ENCODE measurements at regions not wholly inside any gene's neighbourhood (a gene's known extent, or its start where the extent isn't known, plus 50 kb on each side); places are given as distances from the start of the nearest gene placed in this dataset.
"Not testable (repeated sequence)": the region's sequence is repeated elsewhere in the genome, so short reads cannot be mapped to it uniquely, and the experiment has no call there.

DNA sequence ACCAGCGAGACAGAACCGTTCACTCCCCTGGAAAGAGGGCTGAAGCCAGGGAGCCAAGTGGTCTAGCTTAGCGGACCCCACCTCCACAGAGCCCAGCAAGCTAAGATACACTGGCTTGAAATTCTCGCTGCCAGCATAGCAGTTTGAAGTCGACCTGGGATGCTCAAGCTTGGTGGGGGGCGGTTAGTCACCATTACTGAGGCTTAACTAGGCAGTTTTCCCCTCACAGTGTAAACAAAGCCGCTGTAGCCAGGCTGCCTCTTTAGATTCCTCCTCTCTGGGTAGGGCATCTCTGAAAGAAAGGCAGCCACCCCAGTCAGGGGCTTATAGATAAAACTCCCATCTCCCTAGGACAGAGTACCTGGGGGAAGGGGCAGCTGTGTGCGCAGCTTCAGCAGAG lies 235.1 kb downstream of the CHRM2 start:
- TF ChIP-seq POLR2AphosphoS5 (IDR thresholded peaks at IDR 0.05; ENCODE audit: low read depth, low read length); TCF7L2 (IDR thresholded peaks at IDR 0.05; ENCODE audit: low read depth, low read length); SIN3A (IDR thresholded peaks at IDR 0.05; ENCODE audit: borderline replicate concordance, insufficient read depth, low read depth, low read length): not testable (repeated sequence)
- TF ChIP-seq, protein P1, sequence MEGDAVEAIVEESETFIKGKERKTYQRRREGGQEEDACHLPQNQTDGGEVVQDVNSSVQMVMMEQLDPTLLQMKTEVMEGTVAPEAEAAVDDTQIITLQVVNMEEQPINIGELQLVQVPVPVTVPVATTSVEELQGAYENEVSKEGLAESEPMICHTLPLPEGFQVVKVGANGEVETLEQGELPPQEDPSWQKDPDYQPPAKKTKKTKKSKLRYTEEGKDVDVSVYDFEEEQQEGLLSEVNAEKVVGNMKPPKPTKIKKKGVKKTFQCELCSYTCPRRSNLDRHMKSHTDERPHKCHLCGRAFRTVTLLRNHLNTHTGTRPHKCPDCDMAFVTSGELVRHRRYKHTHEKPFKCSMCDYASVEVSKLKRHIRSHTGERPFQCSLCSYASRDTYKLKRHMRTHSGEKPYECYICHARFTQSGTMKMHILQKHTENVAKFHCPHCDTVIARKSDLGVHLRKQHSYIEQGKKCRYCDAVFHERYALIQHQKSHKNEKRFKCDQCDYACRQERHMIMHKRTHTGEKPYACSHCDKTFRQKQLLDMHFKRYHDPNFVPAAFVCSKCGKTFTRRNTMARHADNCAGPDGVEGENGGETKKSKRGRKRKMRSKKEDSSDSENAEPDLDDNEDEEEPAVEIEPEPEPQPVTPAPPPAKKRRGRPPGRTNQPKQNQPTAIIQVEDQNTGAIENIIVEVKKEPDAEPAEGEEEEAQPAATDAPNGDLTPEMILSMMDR (IDR thresholded peaks at IDR 0.05) = not testable (repeated sequence)

Data from Panc1 (cell line).